ENCODE measurements at regions not wholly inside any gene's neighbourhood (a gene's known extent, or its start where the extent isn't known, plus 50 kb on each side); places are given as distances from the start of the nearest gene placed in this dataset.

DNA sequence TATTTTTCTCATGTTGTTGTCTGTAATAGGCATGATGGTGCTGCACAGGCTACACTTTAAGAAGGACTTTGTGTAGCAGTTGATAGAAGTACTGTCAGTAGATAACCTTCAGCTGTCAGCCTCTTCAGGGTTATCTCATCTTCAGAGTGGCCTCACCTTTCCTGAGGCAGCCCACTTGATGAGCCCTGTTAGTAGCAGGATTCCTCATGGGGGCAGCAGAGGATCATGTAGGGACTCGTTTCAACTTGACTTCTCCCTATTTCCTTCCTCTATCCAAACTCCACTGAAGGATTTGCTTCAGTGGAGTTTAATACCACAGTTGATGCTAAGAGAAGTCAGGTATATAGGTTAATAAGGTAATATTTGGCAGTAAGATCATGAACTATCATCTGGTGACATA is 530.3 kb upstream of the FSIP2 start:
- Histone ChIP-seq H3K27ac (ENCODE audit: insufficient read depth, low read depth, low read length) (no peak overlapping the region), H3K36me3 (ENCODE audit: control insufficient read depth in 2 of 2, extremely low read depth in 1 of 2, insufficient read depth in 2 of 2, low read length in 2 of 2) (no peaks in the 10 kb centered on the region), H3K4me2 (ENCODE audit: insufficient read depth, low read length) (no peak overlapping the region), H2AFZ (ENCODE audit: low read depth, low read length) (no peak overlapping the region), H3K27me3 (ENCODE audit: control insufficient read depth in 2 of 2, insufficient read depth in 2 of 2, low read length in 2 of 2) (no peaks in the 10 kb centered on the region), H3K9ac (replicated peaks; ENCODE audit: extremely low read depth, insufficient read depth, low read length) (no peak overlapping the region), H3K9me1 (replicated peaks; ENCODE audit: control insufficient read depth, extremely low read depth, insufficient read depth, low read length) (no peaks in the 10 kb centered on the region), H3K4me3 (replicated peaks in 1 of 3; ENCODE audit: insufficient read depth in 1 of 3, low read depth in 1 of 3, low read length in 3 of 3) (no peak overlapping the region), H3K9me3 (replicated peaks; ENCODE audit: control insufficient read depth, insufficient read depth, low read length) (no peaks in the 10 kb centered on the region), H4K20me1 (replicated peaks; ENCODE audit: control insufficient read depth, extremely low read depth, insufficient read depth, low read length) (no peaks in the 10 kb centered on the region), H3K4me1 (ENCODE audit: control insufficient read depth, extremely low read depth, insufficient read depth, low read length) (no peaks in the 10 kb centered on the region), H3K79me2 (ENCODE audit: control insufficient read depth, insufficient read depth, low read length) (no peaks in the 10 kb centered on the region)
- TF ChIP-seq EZH2 (IDR thresholded peaks at IDR 0.05; ENCODE audit: borderline replicate concordance, low read depth, low read length, severe bottlenecking) = no peak
- no peak for TF ChIP-seq FOS (IDR thresholded peaks at IDR 0.05; ENCODE audit: borderline replicate concordance, insufficient read depth, low read length)
- TF ChIP-seq GATA2 (IDR thresholded peaks at IDR 0.05; ENCODE audit: insufficient read depth, insufficient read length, low read depth, low read length) = no peak
- TF ChIP-seq, protein P1, sequence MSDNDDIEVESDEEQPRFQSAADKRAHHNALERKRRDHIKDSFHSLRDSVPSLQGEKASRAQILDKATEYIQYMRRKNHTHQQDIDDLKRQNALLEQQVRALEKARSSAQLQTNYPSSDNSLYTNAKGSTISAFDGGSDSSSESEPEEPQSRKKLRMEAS (IDR thresholded peaks at IDR 0.05; ENCODE audit: insufficient read depth, insufficient read length) = no peak
- TF ChIP-seq MYC (IDR thresholded peaks at IDR 0.05; ENCODE audit: low read depth, low read length) = no peak
- TF ChIP-seq JUN (IDR thresholded peaks at IDR 0.05; ENCODE audit: borderline replicate concordance, insufficient read depth, insufficient read length, low read depth) = no peak
- TF ChIP-seq, protein P2, sequence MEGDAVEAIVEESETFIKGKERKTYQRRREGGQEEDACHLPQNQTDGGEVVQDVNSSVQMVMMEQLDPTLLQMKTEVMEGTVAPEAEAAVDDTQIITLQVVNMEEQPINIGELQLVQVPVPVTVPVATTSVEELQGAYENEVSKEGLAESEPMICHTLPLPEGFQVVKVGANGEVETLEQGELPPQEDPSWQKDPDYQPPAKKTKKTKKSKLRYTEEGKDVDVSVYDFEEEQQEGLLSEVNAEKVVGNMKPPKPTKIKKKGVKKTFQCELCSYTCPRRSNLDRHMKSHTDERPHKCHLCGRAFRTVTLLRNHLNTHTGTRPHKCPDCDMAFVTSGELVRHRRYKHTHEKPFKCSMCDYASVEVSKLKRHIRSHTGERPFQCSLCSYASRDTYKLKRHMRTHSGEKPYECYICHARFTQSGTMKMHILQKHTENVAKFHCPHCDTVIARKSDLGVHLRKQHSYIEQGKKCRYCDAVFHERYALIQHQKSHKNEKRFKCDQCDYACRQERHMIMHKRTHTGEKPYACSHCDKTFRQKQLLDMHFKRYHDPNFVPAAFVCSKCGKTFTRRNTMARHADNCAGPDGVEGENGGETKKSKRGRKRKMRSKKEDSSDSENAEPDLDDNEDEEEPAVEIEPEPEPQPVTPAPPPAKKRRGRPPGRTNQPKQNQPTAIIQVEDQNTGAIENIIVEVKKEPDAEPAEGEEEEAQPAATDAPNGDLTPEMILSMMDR (IDR thresholded peaks at IDR 0.05; ENCODE audit: extremely low read depth in 1 of 2, insufficient read depth in 1 of 2, low read depth in 1 of 2, low read length in 2 of 2) = no peak
- no peak for TF ChIP-seq POLR2A (IDR thresholded peaks at IDR 0.05; ENCODE audit: low read depth, low read length)
- no peak for TF ChIP-seq POLR2AphosphoS5 (IDR thresholded peaks at IDR 0.05; ENCODE audit: insufficient read depth, low read depth, low read length)
- POLR2A ChIA-PET = no interaction called here
- FAIRE-seq (no peak), DNase-seq (ENCODE audit: low read depth, low spot score) (no peak)
- intact Hi-C loops (cut with micrococcal nuclease) (no loop called here), dilution Hi-C loops (cut with MboI; ENCODE audit: extremely low pct_ligation_motif_present, low sequenced_read_pairs) (no loop called here)
- CTCF ChIA-PET = no interaction called here
- no TSS peak for BruUV-seq (replicated peaks)

Measured in endothelial cell of umbilical vein (primary cell).